DOHH2 (cell line): ENCODE measurements at regions not wholly inside any gene's neighbourhood (a gene's known extent, or its start where the extent isn't known, plus 50 kb on each side); places are given as distances from the start of the nearest gene placed in this dataset.

ENCODE experiments used
- H3F3A ChIP-seq: fragments of 200-600 bp; sonication (generic), shearing (Covaris generic); 2 replicates; pipeline ENCODE4 v1.6.0; 2016; ENCODE audit warnings: antibody characterized with exemption, mild to moderate bottlenecking; ENCODE audit not compliant: control insufficient read depth, insufficient read depth
- H3K27ac ChIP-seq: fragments of 200-600 bp; sonication (generic); 2 replicates; pipeline ENCODE4 v1.5.1; 2014; ENCODE audit warnings: low read depth, mild to moderate bottlenecking, low read length, moderate library complexity
- H3K27me3 ChIP-seq: fragments of 200-600 bp; sonication (generic); 2 replicates; pipeline ENCODE4 v1.6.1; 2014; ENCODE audit warnings: mild to moderate bottlenecking, low read length, mixed read lengths; ENCODE audit not compliant: control insufficient read depth
- H3K36me3 ChIP-seq: fragments of 200-600 bp; sonication (generic); 2 replicates; pipeline ENCODE4 v1.6.1; 2014; ENCODE audit warnings: mild to moderate bottlenecking, low read length, moderate library complexity, mixed read lengths; ENCODE audit not compliant: control insufficient read depth
- H3K4me1 ChIP-seq: fragments of 200-600 bp; sonication (generic); 2 replicates; pipeline ENCODE4 v1.6.1; 2014; ENCODE audit warnings: mild to moderate bottlenecking, low read length, mixed read lengths; ENCODE audit not compliant: control insufficient read depth
- H3K4me2 ChIP-seq: fragments of 200-600 bp; sonication (generic); 2 replicates; pipeline ENCODE4 v1.6.0; 2014; ENCODE audit warnings: mild to moderate bottlenecking, low read length, moderate library complexity
- H3K4me3 ChIP-seq: fragments of 200-600 bp; sonication (generic); 2 replicates; pipeline ENCODE4 v1.5.1; 2014; ENCODE audit warnings: mild to moderate bottlenecking, low read length, mixed read lengths
- H3K79me2 ChIP-seq: fragments of 200-600 bp; sonication (generic); 2 replicates; pipeline ENCODE4 v1.6.1; 2014; ENCODE audit warnings: mild to moderate bottlenecking, low read length, mixed read lengths; ENCODE audit not compliant: control insufficient read depth
- H3K9me2 ChIP-seq: fragments of 200-600 bp; sonication (generic); replicated peaks from 2 replicates; pipeline ENCODE4 v1.6.1; 2014; ENCODE audit warnings: mild to moderate bottlenecking, low read length, mixed read lengths; ENCODE audit not compliant: control insufficient read depth
- H3K9me3 ChIP-seq: fragments of 200-600 bp; sonication (generic); 2 replicates; pipeline ENCODE4 v1.6.1; 2014; ENCODE audit warnings: antibody characterized with exemption, low read length, mixed read lengths; ENCODE audit not compliant: control insufficient read depth, insufficient read depth
- H4K20me1 ChIP-seq: fragments of 200-600 bp; sonication (generic); 2 replicates; pipeline ENCODE4 v1.6.0; 2014; ENCODE audit warnings: low read depth, mild to moderate bottlenecking, antibody characterized with exemption, low read length, moderate library complexity; ENCODE audit not compliant: control insufficient read depth, insufficient read depth
- EZH2phosphoT487 ChIP-seq: fragments of 200-600 bp; sonication (generic); IDR thresholded peaks from 2 replicates; pipeline ENCODE4 v1.6.1; 2017; ENCODE audit warnings: borderline replicate concordance, mild to moderate bottlenecking, antibody characterized with exemption, low read length, moderate library complexity, mixed read lengths
- TF ChIP-seq, protein P1 (sequence below): fragments of 200-600 bp; sonication (generic); IDR thresholded peaks from one replicate; pipeline ENCODE4 v1.5.1; 2014; ENCODE audit warnings: antibody characterized with exemption, mild to moderate bottlenecking, low read depth, low read length; ENCODE audit not compliant: poor library complexity, severe bottlenecking

DNA sequence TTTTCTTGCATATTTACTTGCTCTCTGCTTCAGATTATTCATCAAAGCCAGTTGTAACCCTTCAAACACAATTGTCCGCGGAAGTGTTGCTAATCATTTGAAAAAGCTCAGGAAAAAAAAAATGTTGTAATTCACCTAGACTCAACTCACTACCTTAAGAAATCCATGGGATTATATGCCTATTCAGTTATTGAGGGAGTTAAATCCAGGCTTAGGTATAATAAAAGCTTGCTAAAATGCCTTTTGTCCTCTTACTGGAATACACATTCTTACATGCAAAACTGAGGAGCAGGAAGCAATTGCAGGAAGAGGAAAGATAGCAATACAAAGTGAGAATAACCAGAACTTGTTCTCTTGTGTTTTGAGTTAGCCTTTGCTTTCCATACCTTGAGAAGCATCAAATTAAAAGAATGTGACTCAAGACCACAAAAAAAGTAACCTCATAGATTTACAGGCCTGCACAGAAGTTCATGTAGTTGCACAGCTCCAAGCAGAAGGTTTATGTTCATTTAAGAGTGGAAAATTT lies 91.4 kb upstream of the FAM241A start:
- Histone ChIP-seq H3K27ac (no peak overlapping the region), H3K4me3 (no peak overlapping the region), H4K20me1 (no peaks in the 10 kb centered on the region), H3K79me2 (no peaks in the 10 kb centered on the region), H3K36me3 (no peaks in the 10 kb centered on the region), H3K9me2 (no peaks in the 10 kb centered on the region), H3K27me3 (peaks cover 9% of the 10 kb centered on the region), H3K9me3 (no peaks in the 10 kb centered on the region), H3F3A (no peaks in the 10 kb centered on the region), H3K4me1 (no peaks in the 10 kb centered on the region), H3K4me2 (no peak overlapping the region)
- no peak for TF ChIP-seq EZH2phosphoT487
- TF ChIP-seq, protein P1, sequence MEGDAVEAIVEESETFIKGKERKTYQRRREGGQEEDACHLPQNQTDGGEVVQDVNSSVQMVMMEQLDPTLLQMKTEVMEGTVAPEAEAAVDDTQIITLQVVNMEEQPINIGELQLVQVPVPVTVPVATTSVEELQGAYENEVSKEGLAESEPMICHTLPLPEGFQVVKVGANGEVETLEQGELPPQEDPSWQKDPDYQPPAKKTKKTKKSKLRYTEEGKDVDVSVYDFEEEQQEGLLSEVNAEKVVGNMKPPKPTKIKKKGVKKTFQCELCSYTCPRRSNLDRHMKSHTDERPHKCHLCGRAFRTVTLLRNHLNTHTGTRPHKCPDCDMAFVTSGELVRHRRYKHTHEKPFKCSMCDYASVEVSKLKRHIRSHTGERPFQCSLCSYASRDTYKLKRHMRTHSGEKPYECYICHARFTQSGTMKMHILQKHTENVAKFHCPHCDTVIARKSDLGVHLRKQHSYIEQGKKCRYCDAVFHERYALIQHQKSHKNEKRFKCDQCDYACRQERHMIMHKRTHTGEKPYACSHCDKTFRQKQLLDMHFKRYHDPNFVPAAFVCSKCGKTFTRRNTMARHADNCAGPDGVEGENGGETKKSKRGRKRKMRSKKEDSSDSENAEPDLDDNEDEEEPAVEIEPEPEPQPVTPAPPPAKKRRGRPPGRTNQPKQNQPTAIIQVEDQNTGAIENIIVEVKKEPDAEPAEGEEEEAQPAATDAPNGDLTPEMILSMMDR = no peak

DNA sequence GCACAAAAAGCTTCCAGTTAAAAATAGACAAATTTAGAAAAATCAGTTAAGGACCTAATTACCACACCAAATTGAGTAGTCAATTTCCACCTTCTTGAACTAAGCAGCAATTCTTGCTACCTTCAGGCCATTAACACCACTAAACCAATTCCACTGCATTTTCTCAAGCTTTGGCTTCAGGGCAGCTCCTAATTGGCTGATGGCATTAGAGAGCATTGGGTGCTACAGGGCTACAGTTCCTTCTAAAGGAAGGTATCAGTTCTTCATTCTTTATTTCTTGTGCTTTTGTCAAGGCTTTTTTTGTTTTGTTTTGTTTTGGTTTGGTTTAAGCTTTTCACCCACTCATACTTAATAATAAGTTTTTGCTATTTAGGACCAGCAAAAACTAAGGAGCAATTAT lies 90.2 kb upstream of the FAM241A start:
- Histone ChIP-seq H3K9me3 (no peaks in the 10 kb centered on the region), H3K4me1 (no peaks in the 10 kb centered on the region), H3K9me2 (no peaks in the 10 kb centered on the region), H3K36me3 (no peaks in the 10 kb centered on the region), H3K79me2 (no peaks in the 10 kb centered on the region), H3F3A (no peaks in the 10 kb centered on the region), H3K27ac (no peak overlapping the region), H3K4me3 (no peak overlapping the region), H4K20me1 (no peaks in the 10 kb centered on the region), H3K4me2 (no peak overlapping the region), H3K27me3 (peaks cover 9% of the 10 kb centered on the region)
- TF ChIP-seq EZH2phosphoT487 = no peak
- TF ChIP-seq, protein P1 = no peak

DNA sequence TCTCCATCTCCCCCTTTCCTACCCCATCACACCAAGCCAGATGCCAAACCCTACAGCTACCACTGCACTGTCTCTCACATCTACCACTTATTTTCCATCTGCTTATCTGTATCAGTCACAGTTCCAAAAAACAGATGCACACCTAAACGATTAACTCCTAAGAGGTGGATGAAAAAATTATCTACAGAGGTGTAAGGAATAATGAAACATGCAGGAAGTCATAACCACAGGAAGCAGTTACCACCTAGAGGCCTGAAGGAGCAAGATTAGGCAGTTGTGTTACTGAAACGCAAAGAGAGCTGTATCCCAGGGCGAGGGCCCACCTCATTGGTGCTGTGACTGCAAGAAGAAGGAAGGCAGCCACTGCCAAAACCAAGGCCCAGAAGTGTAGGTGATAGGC lies 87.8 kb upstream of the FAM241A start:
- Histone ChIP-seq H3K9me3 (no peaks in the 10 kb centered on the region), H4K20me1 (no peaks in the 10 kb centered on the region), H3K9me2 (no peaks in the 10 kb centered on the region), H3K79me2 (no peaks in the 10 kb centered on the region), H3K36me3 (no peaks in the 10 kb centered on the region), H3F3A (no peaks in the 10 kb centered on the region), H3K4me3 (no peak overlapping the region), H3K4me1 (no peaks in the 10 kb centered on the region), H3K27me3 (peaks cover 3% of the 10 kb centered on the region; the same call in 1 of the 2 replicates), H3K27ac (no peak overlapping the region), H3K4me2 (no peak overlapping the region)
- TF ChIP-seq, protein P1 = no peak
- TF ChIP-seq EZH2phosphoT487 = no peak
